Endodermal cell (in vitro differentiated cells): ENCODE measurements at regions not wholly inside any gene's neighbourhood (a gene's known extent, or its start where the extent isn't known, plus 50 kb on each side); places are given as distances from the start of the nearest gene placed in this dataset.

Experiments
- DNase-seq: peaks from one replicate; pipeline ENCODE4 v3.0.0-alpha.2; 2017
- H3K27ac ChIP-seq: 2 replicates; pipeline ENCODE4 v1.5.1; 2013; ENCODE audit warnings: mild to moderate bottlenecking, low read depth, low read length, moderate library complexity
- H3K27me3 ChIP-seq: 2 replicates; pipeline ENCODE4 v1.6.1; 2013; ENCODE audit warnings: mild to moderate bottlenecking, low read length, moderate library complexity; ENCODE audit not compliant: insufficient read depth, control insufficient read depth, poor library complexity, severe bottlenecking
- H3K36me3 ChIP-seq: 2 replicates; pipeline ENCODE4 v1.7.0; 2013; ENCODE audit warnings: mild to moderate bottlenecking, low read length, moderate library complexity; ENCODE audit not compliant: control insufficient read depth, insufficient read depth
- H3K4me1 ChIP-seq: one replicate; pipeline ENCODE4 v1.7.0; 2013; ENCODE audit warnings: low read length; ENCODE audit not compliant: control insufficient read depth, insufficient read depth
- H3K4me3 ChIP-seq: 2 replicates; pipeline ENCODE4 v1.5.1; 2013; ENCODE audit warnings: mild to moderate bottlenecking, low read length, moderate library complexity
- H3K9ac ChIP-seq: 2 replicates; pipeline ENCODE4 v1.6.1; 2013; ENCODE audit warnings: mild to moderate bottlenecking, low read length, moderate library complexity; ENCODE audit not compliant: poor library complexity, severe bottlenecking; ENCODE audit errors: extremely low read depth
- H3K9me3 ChIP-seq: 2 replicates; pipeline ENCODE4 v1.6.1; 2013; ENCODE audit warnings: mild to moderate bottlenecking, low read length, moderate library complexity; ENCODE audit not compliant: control insufficient read depth
- H3K27ac Mint-ChIP-seq: 2 replicates; pipeline ENCODE4 v1.8.0; 2020; ENCODE audit warnings: mixed read lengths
- H3K27me3 Mint-ChIP-seq: 2 replicates; pipeline ENCODE4 v1.8.0; 2021; ENCODE audit warnings: mild to moderate bottlenecking, mixed read lengths; ENCODE audit not compliant: insufficient read depth
- H3K36me3 Mint-ChIP-seq: 2 replicates; pipeline ENCODE4 v1.8.0; 2020; ENCODE audit warnings: low read depth, mixed read lengths
- H3K4me1 Mint-ChIP-seq: 2 replicates; pipeline ENCODE4 v1.8.0; 2020; ENCODE audit warnings: mixed read lengths
- H3K4me3 Mint-ChIP-seq: 2 replicates; pipeline ENCODE4 v1.8.0; 2020; ENCODE audit warnings: mild to moderate bottlenecking, moderate library complexity, mixed read lengths
- H3K9me3 Mint-ChIP-seq: 2 replicates; pipeline ENCODE4 v1.8.0; 2020; ENCODE audit warnings: mild to moderate bottlenecking, mixed read lengths
- CTCF ChIP-seq: fragments of 200-600 bp; sonication (generic); conservative IDR thresholded peaks from 2 replicates; pipeline ENCODE4 v1.5.0; 2021; ENCODE audit warnings: antibody characterized with exemption, mild to moderate bottlenecking
- WGBS, 2 experiments: methylation state at CpG; one replicate each; pipeline versions ENCODE4 v1.1.5 to v1.1.7; 2013; ENCODE audit warnings: missing lambda C conversion rate in 2 of 2, mixed read lengths in 1 of 2; ENCODE audit not compliant: insufficient coverage in 1 of 2, insufficient read length in 1 of 2; 5-methylcytosine and 5-hydroxymethylcytosine counted together

DNA sequence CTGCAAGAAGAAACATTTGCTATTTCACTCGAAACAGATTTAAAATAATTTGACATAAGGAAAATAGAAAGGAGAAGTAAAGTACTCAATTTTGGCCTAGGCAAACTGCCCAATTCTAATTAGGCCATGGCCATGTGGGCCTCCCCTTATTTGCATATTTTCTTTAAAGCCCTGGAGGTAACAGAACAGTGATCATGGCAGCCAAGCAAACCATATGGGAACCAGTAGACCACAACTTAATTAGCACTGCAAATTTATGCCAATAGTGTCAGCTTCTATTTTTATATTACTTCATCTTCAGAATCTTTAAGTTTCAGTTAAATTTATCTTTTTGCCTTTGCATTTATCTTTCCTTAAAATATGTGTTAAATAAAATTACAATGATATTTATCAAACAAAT lies 63.3 kb upstream of the THSD7A start:
- no peaks in the 10 kb centered on the region for H3K36me3 Mint-ChIP-seq
- no peak for DNase-seq
- Histone ChIP-seq H3K9me3 (no peaks in the 10 kb centered on the region), H3K9ac (no peak overlapping the region), H3K36me3 (no peaks in the 10 kb centered on the region), H3K4me3 (no peak overlapping the region), H3K4me1 (no peaks in the 10 kb centered on the region), H3K27me3 (no peaks in the 10 kb centered on the region), H3K27ac (no peak overlapping the region)
- H3K27ac Mint-ChIP-seq = no peak overlapping the region
- H3K27me3 Mint-ChIP-seq = no peaks in the 10 kb centered on the region
- H3K4me3 Mint-ChIP-seq = no peak overlapping the region
- no peaks in the 10 kb centered on the region for H3K4me1 Mint-ChIP-seq
- no peak for TF ChIP-seq CTCF
- WGBS, 2 experiments = 100% methylated on average over 1 of the region's 1 CpG; no CpG with 5 or more reads in 1 of the 2 experiments
- no peaks in the 10 kb centered on the region for H3K9me3 Mint-ChIP-seq

- 83% methylated on average over 1 of the region's 1 CpG; no CpG with 5 or more reads in 1 of the 2 experiments for WGBS, 2 experiments
- H3K27ac Mint-ChIP-seq = no peak overlapping the region
Observed at GRCh38 chr7:11896663-11897062, 64.7 kb upstream of the THSD7A start.

DNA sequence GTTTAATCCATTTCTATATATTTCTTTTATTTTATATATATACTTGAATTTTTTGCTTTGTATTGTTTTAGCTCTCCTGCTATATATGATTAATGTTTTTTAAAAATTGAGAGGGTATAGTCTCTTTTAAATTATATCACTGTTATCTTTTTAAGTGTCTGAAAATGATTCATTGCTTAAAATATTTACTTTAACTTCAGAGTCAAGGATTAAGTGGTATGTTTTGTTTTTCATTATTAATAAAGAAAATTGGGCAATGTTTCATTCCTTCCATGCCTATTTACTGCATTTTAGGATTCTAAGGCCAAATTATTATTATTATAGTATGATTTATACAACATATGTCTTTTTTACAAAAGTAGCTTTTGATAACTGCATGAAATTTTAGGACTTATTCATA lies 67.2 kb upstream of the THSD7A start:
- no peak overlapping the region for H3K27ac Mint-ChIP-seq
- no peaks in the 10 kb centered on the region for H3K27me3 Mint-ChIP-seq
- Histone ChIP-seq H3K4me3 (no peak overlapping the region), H3K36me3 (no peaks in the 10 kb centered on the region), H3K4me1 (no peaks in the 10 kb centered on the region), H3K9ac (no peak overlapping the region), H3K9me3 (no peaks in the 10 kb centered on the region), H3K27me3 (no peaks in the 10 kb centered on the region), H3K27ac (no peak overlapping the region)
- H3K36me3 Mint-ChIP-seq = no peaks in the 10 kb centered on the region
- no peaks in the 10 kb centered on the region for H3K9me3 Mint-ChIP-seq
- no peaks in the 10 kb centered on the region for H3K4me1 Mint-ChIP-seq
- TF ChIP-seq CTCF = no peak
- no peak overlapping the region for H3K4me3 Mint-ChIP-seq
- DNase-seq = no peak

More at GRCh38 chr7:11896663-11897062, 64.7 kb upstream of the THSD7A start:
- H3K36me3 Mint-ChIP-seq = no peaks in the 10 kb centered on the region
- no peaks in the 10 kb centered on the region for H3K27me3 Mint-ChIP-seq
- no peak for TF ChIP-seq CTCF
- Histone ChIP-seq H3K4me3 (no peak overlapping the region), H3K9ac (no peak overlapping the region), H3K36me3 (no peaks in the 10 kb centered on the region), H3K4me1 (no peaks in the 10 kb centered on the region), H3K9me3 (no peaks in the 10 kb centered on the region), H3K27me3 (no peaks in the 10 kb centered on the region), H3K27ac (no peak overlapping the region)
- no peaks in the 10 kb centered on the region for H3K9me3 Mint-ChIP-seq
- no peak overlapping the region for H3K4me3 Mint-ChIP-seq
- no peak for DNase-seq
- no peaks in the 10 kb centered on the region for H3K4me1 Mint-ChIP-seq
